ENCODE measurements at regions not wholly inside any gene's neighbourhood (a gene's known extent, or its start where the extent isn't known, plus 50 kb on each side); places are given as distances from the start of the nearest gene placed in this dataset.

- Histone ChIP-seq H3K79me2 (ENCODE audit: insufficient read depth, low read length) (no peaks in the 10 kb centered on the region), H3K27ac (ENCODE audit: low read length) (no peak overlapping the region), H3K27me3 (ENCODE audit: insufficient read depth, low read length, poor library complexity) (peaks cover 8% of the 10 kb centered on the region), H3K9ac (ENCODE audit: low read depth, low read length) (no peak overlapping the region), H3K36me3 (ENCODE audit: insufficient read depth, low read length) (no peaks in the 10 kb centered on the region), H3K9me3 (ENCODE audit: insufficient read depth, low read length, severe bottlenecking) (peaks cover 8% of the 10 kb centered on the region), H3K4me2 (ENCODE audit: insufficient read depth, low read length) (no peak overlapping the region), H4K20me1 (ENCODE audit: insufficient read depth, low read length) (no peaks in the 10 kb centered on the region), H3K4me1 (ENCODE audit: insufficient read depth, low read length) (no peaks in the 10 kb centered on the region), H3K4me3 (ENCODE audit: low read depth in 1 of 2, low read length in 2 of 2) (no peak overlapping the region), H2AFZ (ENCODE audit: low read depth, low read length) (no peak overlapping the region)
- TF ChIP-seq CTCF (IDR thresholded peaks at IDR 0.05; ENCODE audit: borderline replicate concordance, extremely low read depth, low read length, poor library complexity, severe bottlenecking), result no peak
- no peak for TF ChIP-seq EZH2 (IDR thresholded peaks at IDR 0.05; ENCODE audit: borderline replicate concordance, low read depth, low read length, severe bottlenecking)
- ATAC-seq (ENCODE audit: insufficient read depth, low read depth), result no peak
- DNase-seq, result no peak
Measured at GRCh38 chr7:130831322-130831721, 97.3 kb upstream of the KLF14 start.

GRCh38 chr7:130831817-130832481 lies 97.9 kb upstream of the KLF14 start:
- no peak for DNase-seq
- Histone ChIP-seq H3K4me3 (ENCODE audit: low read depth in 1 of 2, low read length in 2 of 2) (no peak overlapping the region), H3K27ac (ENCODE audit: low read length) (no peak overlapping the region), H3K36me3 (ENCODE audit: insufficient read depth, low read length) (no peaks in the 10 kb centered on the region), H3K9ac (ENCODE audit: low read depth, low read length) (no peak overlapping the region), H3K4me2 (ENCODE audit: insufficient read depth, low read length) (no peak overlapping the region), H3K79me2 (ENCODE audit: insufficient read depth, low read length) (no peaks in the 10 kb centered on the region), H2AFZ (ENCODE audit: low read depth, low read length) (no peak overlapping the region), H3K4me1 (ENCODE audit: insufficient read depth, low read length) (no peaks in the 10 kb centered on the region), H3K9me3 (ENCODE audit: insufficient read depth, low read length, severe bottlenecking) (peaks cover 4% of the 10 kb centered on the region), H4K20me1 (ENCODE audit: insufficient read depth, low read length) (no peaks in the 10 kb centered on the region), H3K27me3 (ENCODE audit: insufficient read depth, low read length, poor library complexity) (peaks cover 8% of the 10 kb centered on the region)
- TF ChIP-seq CTCF (IDR thresholded peaks at IDR 0.05; ENCODE audit: borderline replicate concordance, extremely low read depth, low read length, poor library complexity, severe bottlenecking) (peak; percentile 81), EZH2 (IDR thresholded peaks at IDR 0.05; ENCODE audit: borderline replicate concordance, low read depth, low read length, severe bottlenecking) (no peak)
- ATAC-seq (ENCODE audit: insufficient read depth, low read depth), result no peak

GRCh38 chr7:130838738-130839137 lies 104.7 kb upstream of the KLF14 start:
- peaks cover 9% of the 10 kb centered on the region for H3K4me1 ChIP-seq (ENCODE audit: insufficient read depth, low read length)
- TF ChIP-seq EZH2 (IDR thresholded peaks at IDR 0.05; ENCODE audit: borderline replicate concordance, low read depth, low read length, severe bottlenecking), result no peak
- no peak for TF ChIP-seq CTCF (IDR thresholded peaks at IDR 0.05; ENCODE audit: borderline replicate concordance, extremely low read depth, low read length, poor library complexity, severe bottlenecking)
- H3K27ac ChIP-seq (ENCODE audit: low read length), result no peak overlapping the region
- ATAC-seq (ENCODE audit: insufficient read depth, low read depth) (no peak), DNase-seq (no peak)
- no peaks in the 10 kb centered on the region for H3K36me3 ChIP-seq (ENCODE audit: insufficient read depth, low read length)
- no peaks in the 10 kb centered on the region for H4K20me1 ChIP-seq (ENCODE audit: insufficient read depth, low read length)
- no peak overlapping the region for H3K4me3 ChIP-seq (ENCODE audit: low read depth in 1 of 2, low read length in 2 of 2)
- no peaks in the 10 kb centered on the region for H3K79me2 ChIP-seq (ENCODE audit: insufficient read depth, low read length)
- peaks cover 8% of the 10 kb centered on the region for H3K27me3 ChIP-seq (ENCODE audit: insufficient read depth, low read length, poor library complexity)
- H2AFZ ChIP-seq (ENCODE audit: low read depth, low read length), result no peak overlapping the region
- H3K9ac ChIP-seq (ENCODE audit: low read depth, low read length), result no peak overlapping the region
- no peaks in the 10 kb centered on the region for H3K9me3 ChIP-seq (ENCODE audit: insufficient read depth, low read length, severe bottlenecking)
- H3K4me2 ChIP-seq (ENCODE audit: insufficient read depth, low read length), result no peak overlapping the region
